GM23338 (cell line): ENCODE measurements at regions not wholly inside any gene's neighbourhood (a gene's known extent, or its start where the extent isn't known, plus 50 kb on each side); places are given as distances from the start of the nearest gene placed in this dataset.

Experiments
- ATAC-seq: fragments of 200-7000 bp; cut with Tn5 transposase; 3 replicates; pipeline ENCODE4 v1.9.1; 2020
- DNase-seq: peaks from one replicate; pipeline ENCODE4 v3.0.0-alpha.2; 2015; ENCODE audit warnings: low spot score
- H2AFZ ChIP-seq: fragments of 200-600 bp; sonication (generic); 2 replicates; pipeline ENCODE4 v1.8.0; 2016; ENCODE audit warnings: antibody characterized with exemption, mild to moderate bottlenecking, moderate library complexity
- H3F3A ChIP-seq: fragments of 200-600 bp; sonication (generic); replicated peaks from 2 replicates; pipeline ENCODE4 v1.8.0; 2017; ENCODE audit warnings: antibody characterized with exemption, mixed run types, low read depth
- H3K27ac ChIP-seq: fragments of 200-600 bp; sonication (generic); 2 replicates; pipeline ENCODE4 v1.6.1; 2016; ENCODE audit warnings: low read depth
- H3K27me3 ChIP-seq: fragments of 200-600 bp; sonication (generic); 2 replicates; pipeline ENCODE4 v1.8.0; 2016; ENCODE audit warnings: mild to moderate bottlenecking, mixed run types, moderate library complexity; ENCODE audit not compliant: insufficient read depth
- H3K36me3 ChIP-seq: fragments of 200-600 bp; sonication (generic); 2 replicates; pipeline ENCODE4 v1.8.0; 2016; ENCODE audit warnings: mild to moderate bottlenecking; ENCODE audit not compliant: insufficient read depth
- H3K4me1 ChIP-seq: fragments of 200-600 bp; sonication (generic); 2 replicates; pipeline ENCODE4 v1.8.0; 2016; ENCODE audit warnings: mild to moderate bottlenecking, moderate library complexity; ENCODE audit not compliant: insufficient read depth
- H3K4me2 ChIP-seq: fragments of 200-600 bp; sonication (generic); 2 replicates; pipeline ENCODE4 v1.7.1; 2017; ENCODE audit warnings: mixed run types
- H3K4me3 ChIP-seq: fragments of 200-600 bp; sonication (generic); 2 replicates; pipeline ENCODE4 v1.6.1; 2016; ENCODE audit warnings: mixed run types
- H3K79me2 ChIP-seq: fragments of 200-600 bp; sonication (generic); replicated peaks from 2 replicates; pipeline ENCODE4 v1.8.0; 2017; ENCODE audit warnings: mild to moderate bottlenecking; ENCODE audit not compliant: insufficient read depth
- H3K9me2 ChIP-seq: fragments of 200-600 bp; sonication (generic); 2 replicates; pipeline ENCODE4 v1.8.0; 2017; ENCODE audit not compliant: insufficient read depth
- H4K20me1 ChIP-seq: fragments of 200-600 bp; sonication (generic); replicated peaks from 2 replicates; pipeline ENCODE4 v1.8.0; 2017; ENCODE audit warnings: mild to moderate bottlenecking; ENCODE audit not compliant: insufficient read depth
- H3K27ac Mint-ChIP-seq: 2 replicates; pipeline ENCODE4 v1.8.0; 2020; ENCODE audit warnings: inconsistent platforms, mild to moderate bottlenecking, moderate library complexity, mixed read lengths
- H3K27me3 Mint-ChIP-seq: 3 replicates; pipeline ENCODE4 v1.8.0; 2022; ENCODE audit warnings: low read depth, mild to moderate bottlenecking, moderate library complexity, mixed read lengths, inconsistent platforms; ENCODE audit not compliant: insufficient read depth, poor library complexity
- H3K36me3 Mint-ChIP-seq: 3 replicates; pipeline ENCODE4 v1.8.0; 2021; ENCODE audit warnings: low read depth, mild to moderate bottlenecking, inconsistent platforms, moderate library complexity, mixed read lengths
- H3K4me1 Mint-ChIP-seq: 3 replicates; pipeline ENCODE4 v1.8.0; 2020; ENCODE audit warnings: mild to moderate bottlenecking, inconsistent platforms, mixed read lengths
- H3K4me3 Mint-ChIP-seq: 3 replicates; pipeline ENCODE4 v1.8.0; 2021; ENCODE audit warnings: moderate library complexity, mild to moderate bottlenecking, inconsistent platforms, mixed read lengths
- H3K9me3 Mint-ChIP-seq: 3 replicates; pipeline ENCODE4 v1.8.0; 2020; ENCODE audit warnings: moderate library complexity, mild to moderate bottlenecking, inconsistent platforms, mixed read lengths
- CREB1 ChIP-seq: fragments of 250-450 bp; sonication (Bioruptor Pico); IDR thresholded peaks from 2 replicates; pipeline ENCODE4 v1.5.0; 2020; ENCODE audit warnings: low read depth, mild to moderate bottlenecking, moderate library complexity
- CTCF ChIP-seq, 2 experiments: fragments of 200-600 bp in 1 of 2; sonication (generic) in 1 of 2; conservative IDR thresholded peaks; 2 replicates each; pipeline versions ENCODE4 v1.5.1 to v1.6.1; 2016 to 2017; ENCODE audit warnings: antibody characterized with exemption in 2 of 2, low read depth in 2 of 2, mild to moderate bottlenecking in 2 of 2, moderate library complexity in 1 of 2
- ETS1 ChIP-seq: IDR thresholded peaks from 2 replicates; pipeline ENCODE4 v1.6.1; 2016; ENCODE audit warnings: antibody characterized with exemption
- EZH2 ChIP-seq: fragments of 200-600 bp; sonication (generic); IDR thresholded peaks from one replicate; pipeline ENCODE4 v1.8.0; 2017; ENCODE audit warnings: antibody characterized with exemption, mild to moderate bottlenecking, low read depth; ENCODE audit not compliant: unreplicated experiment
- EZH2phosphoT487 ChIP-seq: fragments of 200-600 bp; sonication (generic); IDR thresholded peaks from one replicate; pipeline ENCODE4 v1.8.1; 2018; ENCODE audit warnings: antibody characterized with exemption; ENCODE audit not compliant: unreplicated experiment
- JUNB ChIP-seq: IDR thresholded peaks from one replicate; pipeline ENCODE4 v1.6.1; 2016; ENCODE audit warnings: antibody characterized with exemption; ENCODE audit not compliant: unreplicated experiment
- NANOG ChIP-seq: IDR thresholded peaks from 2 replicates; pipeline ENCODE4 v1.6.1; 2016; ENCODE audit warnings: antibody characterized with exemption, borderline replicate concordance
- POLR2AphosphoS5 ChIP-seq: IDR thresholded peaks from 2 replicates; pipeline ENCODE4 v1.6.1; 2016; ENCODE audit warnings: antibody characterized with exemption, low read depth
- REST ChIP-seq: IDR thresholded peaks from one replicate; pipeline ENCODE4 v1.6.1; 2018; ENCODE audit warnings: antibody characterized with exemption; ENCODE audit not compliant: unreplicated experiment
- STAT1 ChIP-seq: IDR thresholded peaks from one replicate; pipeline ENCODE4 v1.6.1; 2016; ENCODE audit warnings: antibody characterized with exemption; ENCODE audit not compliant: unreplicated experiment
- ZNF114 ChIP-seq: fragments of 250-450 bp; sonication (Bioruptor Pico); IDR thresholded peaks from 2 replicates; pipeline ENCODE4 v1.5.0; 2020; ENCODE audit warnings: mild to moderate bottlenecking, moderate library complexity
- ZNF331 ChIP-seq: fragments of 250-450 bp; sonication (Bioruptor Pico); IDR thresholded peaks from 2 replicates; pipeline ENCODE4 v1.5.0; 2020; ENCODE audit warnings: low read depth, mild to moderate bottlenecking, moderate library complexity
- ZNF462 ChIP-seq: fragments of 250-450 bp; sonication (Bioruptor Pico); IDR thresholded peaks from 2 replicates; pipeline ENCODE4 v1.5.0; 2020; ENCODE audit warnings: mild to moderate bottlenecking, moderate library complexity

GRCh38 chr4:181969151-181969550, 274.1 kb upstream of the TENM3 start:
- no peaks in the 10 kb centered on the region for H4K20me1 ChIP-seq
- H3K27me3 ChIP-seq, result no peaks in the 10 kb centered on the region
- H3K9me3 Mint-ChIP-seq, result no peaks in the 10 kb centered on the region; the same call in 2 of the 3 replicates
- no peak for ATAC-seq
- no peaks in the 10 kb centered on the region for H3K27me3 Mint-ChIP-seq
- H3K4me3 Mint-ChIP-seq, result no peak overlapping the region
- H3K4me1 ChIP-seq, result peaks cover 28% of the 10 kb centered on the region
- DNase-seq, result no peak
- no peaks in the 10 kb centered on the region for H3F3A ChIP-seq
- TF ChIP-seq REST (no peak), ZNF331 (CRISPR knock-in tag) (no peak), STAT1 (no peak), CTCF (conservative IDR thresholded peaks at IDR 0.05; ENCODE audit: low read depth in 2 of 2) (no peak), EZH2phosphoT487 (no peak), JUNB (no peak), POLR2AphosphoS5 (no peak), ETS1 (no peak), EZH2 (no peak), ZNF114 (CRISPR knock-in tag) (no peak), ZNF462 (CRISPR knock-in tag) (no peak), CREB1 (CRISPR knock-in tag) (no peak), NANOG (no peak)
- peaks cover 23% of the 10 kb centered on the region for H3K4me1 Mint-ChIP-seq
- no peaks in the 10 kb centered on the region; the same call in 2 of the 3 replicates for H3K36me3 Mint-ChIP-seq
- no peak overlapping the region for H3K4me3 ChIP-seq
- H2AFZ ChIP-seq, result no peak overlapping the region
- H3K79me2 ChIP-seq, result no peaks in the 10 kb centered on the region
- no peak overlapping the region for H3K27ac Mint-ChIP-seq
- 0 out of 2 replicates have a peak, but pooled peaks cover 6% of the 10 kb centered on the region for H3K9me2 ChIP-seq
- no peak overlapping the region for H3K27ac ChIP-seq
- H3K4me2 ChIP-seq, result no peak overlapping the region
- H3K36me3 ChIP-seq, result no peaks in the 10 kb centered on the region
